Germinal center (tissue), 1 donor: ENCODE measurements at regions not wholly inside any gene's neighbourhood (a gene's known extent, or its start where the extent isn't known, plus 50 kb on each side); places are given as distances from the start of the nearest gene placed in this dataset.

Experiments
- DNase-seq: peaks from one replicate; pipeline ENCODE4 v3.0.0; 2012; ENCODE audit warnings: mixed read lengths, low spot score

DNA sequence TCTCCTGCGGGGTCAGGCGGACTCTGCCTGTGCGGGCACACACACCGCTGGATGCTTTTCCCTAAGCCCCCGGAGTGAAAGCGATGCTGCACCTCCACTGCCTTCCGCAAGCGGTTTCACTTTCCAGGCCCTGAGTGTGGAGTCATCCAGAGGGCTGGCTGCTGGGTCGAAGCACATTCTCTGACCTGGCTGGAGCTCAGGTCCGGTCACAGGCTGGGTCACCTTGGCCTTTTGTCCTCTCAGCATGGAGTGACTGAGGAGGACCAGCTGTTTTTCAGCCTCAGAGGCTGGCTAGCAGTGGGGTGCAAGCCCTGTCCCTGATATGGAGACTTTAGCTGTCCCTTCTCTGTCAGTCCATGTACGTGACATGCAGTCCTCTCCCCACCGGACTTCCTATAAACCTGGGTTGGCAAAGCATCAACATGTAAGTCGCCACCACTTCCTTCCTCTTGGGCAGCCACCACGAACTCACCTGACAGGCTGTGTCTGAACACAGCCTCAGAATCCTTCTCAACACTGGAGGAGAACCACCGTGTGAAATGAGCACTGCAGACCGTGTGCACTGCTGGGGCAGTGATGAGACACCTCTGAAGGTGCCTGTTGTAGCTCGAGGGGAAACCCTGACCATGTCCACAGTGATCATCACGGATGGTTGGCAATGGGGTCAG is 51.3 kb downstream of the GADD45G start:
- DNase-seq = no peak

DNA sequence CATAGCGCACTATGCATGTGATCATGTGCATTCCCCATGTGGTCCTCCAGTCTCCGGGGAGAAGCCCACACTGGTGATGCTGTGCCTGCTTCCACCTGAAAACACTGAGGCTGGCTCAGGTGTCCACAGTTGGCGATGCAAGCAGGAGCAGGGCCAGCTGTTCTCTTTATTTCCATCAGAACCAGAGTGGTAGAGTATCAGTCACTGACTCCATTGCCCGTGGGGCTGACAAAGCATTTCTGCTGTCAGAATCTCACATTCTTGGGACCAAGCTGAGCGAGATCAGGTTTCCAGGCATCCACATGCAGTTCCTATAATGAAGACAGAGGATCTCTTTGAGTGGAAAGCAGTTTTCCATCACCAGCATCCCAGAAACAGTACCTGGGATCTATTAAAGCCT is 52.5 kb downstream of the GADD45G start:
- no peak for DNase-seq

DNA sequence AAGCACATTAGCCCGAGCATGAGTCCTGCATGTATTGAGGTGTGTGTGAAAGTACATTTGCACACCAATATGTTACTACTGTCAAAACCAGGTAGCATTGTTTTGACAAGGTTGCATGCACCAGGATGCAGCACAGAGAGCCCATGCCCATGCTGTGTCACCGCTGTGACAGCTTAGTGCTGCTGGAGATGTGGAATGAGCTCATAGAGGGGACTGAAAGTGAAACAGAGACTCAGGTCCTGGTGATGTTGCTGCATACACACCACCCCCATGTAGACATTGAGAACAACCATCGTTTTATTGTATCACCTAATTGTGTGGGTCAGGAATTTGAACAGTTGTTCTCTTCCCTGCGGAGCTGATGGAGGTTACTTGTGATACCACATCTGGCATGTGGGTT is 53.0 kb downstream of the GADD45G start:
- no peak for DNase-seq

GRCh38 chr9:89658401-89658800 is 53.6 kb downstream of the GADD45G start:
- DNase-seq = no peak

GRCh38 chr9:89658931-89659330 is 54.1 kb downstream of the GADD45G start:
- no peak for DNase-seq

GRCh38 chr9:89659473-89659872 is 54.7 kb downstream of the GADD45G start:
- no peak for DNase-seq

GRCh38 chr9:89659891-89660685 is 55.3 kb downstream of the GADD45G start:
- DNase-seq = no peak

DNA sequence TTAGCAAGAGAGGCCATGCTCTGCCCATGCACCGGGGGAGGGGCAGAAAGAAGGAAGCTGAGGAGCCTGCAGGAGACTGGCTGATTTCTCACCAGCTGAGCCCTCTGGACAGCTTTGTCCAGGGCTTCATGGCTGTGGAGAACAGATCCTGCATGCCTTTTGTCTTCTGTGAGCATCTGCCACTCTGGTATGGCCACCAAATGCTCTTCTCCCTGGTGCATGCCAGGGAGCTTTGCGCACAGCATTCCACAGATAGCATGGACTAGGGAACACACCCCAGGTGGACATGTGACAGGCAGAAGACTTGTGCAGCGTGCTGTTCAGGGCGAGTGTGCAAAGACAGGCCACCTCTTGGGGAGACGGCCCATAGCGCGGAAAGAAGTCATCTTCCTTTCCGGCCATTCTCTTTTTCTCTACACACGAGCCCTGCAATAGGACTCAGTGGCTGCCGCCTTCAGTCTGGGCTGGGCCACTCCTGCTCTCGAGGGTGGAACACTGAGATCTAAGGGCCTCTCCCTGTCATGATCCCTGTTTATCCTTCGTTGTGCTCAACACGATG is 56.7 kb downstream of the GADD45G start:
- no peak for DNase-seq

DNA sequence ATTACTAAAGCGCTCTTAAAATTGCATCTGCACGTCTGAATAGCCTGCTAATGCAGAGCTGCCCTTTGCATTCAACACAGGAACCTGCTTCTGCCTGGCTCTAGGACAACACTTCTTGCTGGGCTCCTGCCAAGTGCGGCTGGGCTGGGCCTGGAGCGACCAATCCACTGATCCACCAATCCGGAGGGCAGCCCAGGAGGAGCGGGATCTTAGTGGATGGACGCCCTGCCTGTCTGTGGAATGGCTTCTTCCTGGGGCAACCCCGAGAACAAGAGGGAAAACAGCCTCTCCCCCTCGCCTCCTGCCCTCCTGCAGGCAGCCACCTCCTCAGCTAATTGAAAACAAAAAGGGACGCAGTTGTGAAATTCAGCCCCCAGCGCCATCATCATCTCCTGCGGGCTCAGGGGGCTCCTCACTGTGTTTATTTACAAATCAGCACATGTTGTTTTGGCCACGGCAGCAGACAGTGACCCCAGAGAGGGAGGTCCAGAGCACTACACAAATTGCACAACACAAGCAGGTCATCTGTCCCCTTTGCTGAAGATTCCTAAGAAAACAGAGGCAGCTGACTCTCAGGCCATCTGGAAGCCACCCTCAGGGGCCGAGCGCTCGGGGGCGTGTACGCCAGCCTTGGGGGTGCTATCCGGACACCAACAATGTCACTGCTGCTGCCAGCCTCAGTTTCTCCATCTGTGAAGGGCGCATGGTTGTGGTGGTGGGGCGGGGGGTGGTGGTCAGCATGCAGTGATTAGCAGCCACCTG is 57.3 kb downstream of the GADD45G start:
- no peak for DNase-seq

DNA sequence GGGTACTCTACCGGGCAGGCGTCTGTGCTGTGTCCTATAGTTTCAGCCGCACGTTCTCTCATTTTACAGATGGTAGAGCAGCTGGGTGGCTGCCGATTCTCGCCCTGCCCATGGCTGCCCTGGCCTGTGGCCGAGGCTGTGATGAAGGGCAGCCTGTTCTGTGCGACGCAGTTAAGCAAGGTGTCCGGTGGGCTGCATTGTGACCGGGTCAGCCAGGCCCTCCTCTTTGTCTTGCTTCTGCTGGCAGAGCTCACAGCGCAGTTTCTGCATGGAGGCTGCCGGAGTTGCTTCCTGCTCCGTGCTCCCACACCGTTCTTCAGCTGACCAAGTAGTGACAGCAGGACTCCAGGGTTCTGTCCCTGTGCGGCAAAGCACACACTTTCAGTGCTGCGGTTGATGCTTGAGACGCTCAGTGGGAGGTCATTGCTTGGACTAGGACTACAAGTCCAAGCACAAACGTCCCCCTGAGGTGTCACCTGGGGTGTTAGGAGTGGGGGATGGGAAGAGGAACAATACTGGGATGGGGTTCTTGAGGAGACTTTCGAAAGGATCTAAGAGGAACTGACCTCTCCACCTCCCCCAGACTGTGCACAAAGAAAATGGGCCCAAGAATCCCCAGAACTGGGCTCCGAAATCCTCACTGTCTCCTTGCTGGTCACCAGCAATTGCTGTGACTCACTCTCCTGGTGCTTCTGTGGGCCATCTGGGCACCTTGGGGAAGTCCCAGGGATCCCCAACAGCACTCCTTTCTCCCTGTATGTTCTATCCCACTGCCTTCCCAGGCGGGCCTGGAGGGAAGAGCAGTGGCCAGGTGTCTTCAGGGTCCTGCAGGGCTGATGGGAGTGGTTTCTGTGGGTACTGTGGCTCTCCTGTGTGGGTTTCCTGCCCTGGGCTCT is 58.2 kb downstream of the GADD45G start:
- DNase-seq = no peak

DNA sequence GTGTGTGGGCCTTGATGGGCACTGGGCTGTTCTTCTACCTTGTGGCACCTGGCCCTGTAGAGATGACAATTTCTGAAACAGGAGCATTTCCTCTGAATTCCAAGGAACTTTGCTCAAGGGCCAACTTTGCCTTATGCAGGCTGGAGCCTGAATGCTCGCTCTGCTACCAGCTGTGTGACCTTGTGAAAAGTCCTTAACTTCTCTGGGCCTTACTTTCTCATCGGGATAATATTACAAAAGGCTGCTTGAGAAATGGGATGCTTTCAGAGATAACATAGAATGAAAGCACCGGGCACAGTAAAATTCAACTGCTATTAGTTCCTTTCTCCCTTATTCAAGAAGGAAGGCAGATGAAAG is 58.8 kb downstream of the GADD45G start:
- no peak for DNase-seq

DNA sequence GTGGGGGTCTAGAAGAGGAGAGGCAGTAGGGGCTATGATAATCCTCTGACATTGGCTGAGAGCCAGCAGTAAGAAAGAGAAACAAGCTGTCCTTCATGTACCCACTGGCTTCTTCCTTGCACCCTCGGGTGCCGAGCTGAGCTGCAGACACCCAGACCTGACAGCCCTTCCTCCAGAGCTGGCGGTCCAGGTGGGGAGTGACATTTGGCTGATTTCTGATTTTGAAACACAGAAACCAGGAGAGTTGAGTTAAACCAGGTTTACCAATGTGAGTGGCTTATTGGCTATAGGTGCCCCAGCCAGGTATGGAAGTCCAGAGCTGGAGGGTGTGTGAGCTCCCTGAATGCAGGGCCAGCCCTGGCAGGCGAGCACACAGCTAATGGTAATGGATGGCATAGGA is 59.2 kb downstream of the GADD45G start:
- no peak for DNase-seq

- DNase-seq = no peak
Observed at GRCh38 chr9:89664896-89665329, 60.1 kb downstream of the GADD45G start.

GRCh38 chr9:89666364-89666763 is 61.6 kb downstream of the GADD45G start:
- DNase-seq = no peak

DNA sequence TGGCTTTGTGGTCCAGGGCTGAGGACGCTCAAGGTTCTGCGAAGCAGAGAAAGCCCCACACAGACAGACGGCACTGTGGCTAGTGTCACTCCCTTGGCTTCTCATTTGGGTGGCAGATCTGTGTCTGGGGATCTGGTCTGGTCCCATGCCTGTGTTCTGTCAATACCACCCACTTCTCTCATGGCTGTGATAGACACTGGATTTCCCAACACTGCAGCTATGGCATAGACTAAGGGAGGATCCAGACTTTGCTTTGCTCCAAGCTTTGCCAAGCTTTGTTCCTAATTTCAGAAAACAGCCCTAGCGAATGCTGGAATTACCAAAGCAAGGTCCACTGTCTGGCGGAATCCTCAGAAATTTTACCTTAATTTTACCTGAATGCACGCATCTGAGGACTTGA is 62.1 kb downstream of the GADD45G start:
- no peak for DNase-seq

- DNase-seq = no peak
Observed at GRCh38 chr9:89667726-89668125, 62.9 kb downstream of the GADD45G start.

GRCh38 chr9:89668216-89668865 is 63.5 kb downstream of the GADD45G start:
- no peak for DNase-seq

DNA sequence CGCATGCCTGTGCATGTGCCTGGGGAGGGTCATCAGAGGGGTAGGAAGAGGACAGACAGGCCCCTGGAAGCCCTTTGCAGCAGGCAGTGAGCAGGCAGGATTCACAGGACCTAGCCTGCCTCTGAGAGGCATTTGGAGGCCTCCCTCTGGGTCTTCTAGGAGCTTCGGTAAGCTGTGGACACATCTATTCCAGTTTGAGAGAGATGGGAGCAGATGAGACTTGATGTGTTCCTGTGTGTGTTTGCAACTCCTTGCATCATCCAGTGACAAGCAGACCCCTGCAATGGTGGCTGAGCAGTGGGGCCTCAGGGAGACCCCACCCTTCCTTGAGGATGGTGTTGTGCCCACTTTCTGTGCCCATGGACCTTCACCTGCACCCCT is 64.0 kb downstream of the GADD45G start:
- DNase-seq = no peak

DNA sequence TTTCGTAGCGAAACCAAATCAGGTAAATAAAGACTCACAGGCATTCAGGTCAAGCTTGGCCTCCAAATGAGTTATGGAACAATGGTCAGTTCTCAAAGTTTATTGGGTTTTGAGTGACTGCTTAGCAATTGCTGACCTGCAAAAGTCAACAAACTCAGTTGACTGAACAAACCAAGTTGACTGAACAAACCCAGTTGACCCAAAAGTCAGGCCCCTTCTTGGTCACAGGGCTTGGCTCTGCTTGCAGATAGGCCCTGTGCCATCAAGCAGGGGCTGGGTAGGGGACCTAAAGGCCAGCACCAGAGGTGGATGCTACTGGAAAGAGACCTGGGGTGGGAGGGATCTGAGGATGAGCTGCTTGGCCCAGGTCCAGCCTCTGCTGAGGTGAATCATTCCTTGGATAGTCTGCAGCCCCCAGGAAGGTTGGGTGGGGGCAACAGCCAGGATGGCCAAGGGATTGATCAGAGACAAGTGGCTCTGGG is 64.6 kb downstream of the GADD45G start:
- no peak for DNase-seq

DNA sequence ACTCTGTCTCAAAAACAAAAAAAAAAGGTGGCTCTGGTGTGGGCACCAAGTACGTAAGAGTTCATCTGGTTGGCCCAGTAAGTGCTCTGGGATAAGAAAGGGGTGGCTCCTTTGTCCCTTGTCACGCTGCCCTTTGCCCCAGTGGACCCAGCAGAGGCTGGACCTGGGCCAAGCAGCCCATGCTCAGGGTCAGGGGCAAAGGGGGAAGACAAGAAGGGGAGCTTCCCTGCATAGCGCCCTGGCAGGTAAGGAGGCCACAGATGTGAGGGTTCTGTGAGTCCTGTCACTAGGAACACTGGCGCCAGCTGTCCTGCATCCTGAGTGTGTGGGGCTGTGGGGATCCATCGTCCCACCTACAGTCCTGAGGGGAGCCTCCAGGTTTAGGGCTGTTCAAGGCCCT is 65.3 kb downstream of the GADD45G start:
- no peak for DNase-seq

GRCh38 chr9:89670801-89671434 is 66.1 kb downstream of the GADD45G start:
- DNase-seq = no peak
